ENCODE measurements at regions not wholly inside any gene's neighbourhood (a gene's known extent, or its start where the extent isn't known, plus 50 kb on each side); places are given as distances from the start of the nearest gene placed in this dataset.
"Not testable (repeated sequence)": the region's sequence is repeated elsewhere in the genome, so short reads cannot be mapped to it uniquely, and the experiment has no call there.

DNA sequence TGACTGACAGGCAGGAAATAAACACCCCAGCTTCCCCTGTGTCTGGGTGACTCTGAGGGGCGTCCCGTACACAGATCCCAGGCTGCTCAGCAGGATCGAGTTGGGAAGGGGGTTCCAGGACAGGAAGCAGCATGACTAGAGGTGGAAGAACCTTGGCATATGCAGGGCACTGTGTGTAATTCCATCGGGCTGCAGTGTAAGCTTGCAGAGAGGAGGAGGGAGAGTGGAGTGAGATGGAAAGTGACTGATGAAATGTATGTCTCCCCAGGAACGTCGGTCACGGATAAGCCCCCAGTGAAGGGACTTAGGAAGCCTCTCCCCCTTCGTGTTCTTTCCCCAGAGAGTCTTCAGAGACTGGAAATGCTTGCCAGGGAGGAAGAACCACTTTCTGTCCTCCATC, 198.4 kb upstream of the SULF2 start:
- not testable (repeated sequence) for DNase-seq (ENCODE audit: low spot score)

DNA sequence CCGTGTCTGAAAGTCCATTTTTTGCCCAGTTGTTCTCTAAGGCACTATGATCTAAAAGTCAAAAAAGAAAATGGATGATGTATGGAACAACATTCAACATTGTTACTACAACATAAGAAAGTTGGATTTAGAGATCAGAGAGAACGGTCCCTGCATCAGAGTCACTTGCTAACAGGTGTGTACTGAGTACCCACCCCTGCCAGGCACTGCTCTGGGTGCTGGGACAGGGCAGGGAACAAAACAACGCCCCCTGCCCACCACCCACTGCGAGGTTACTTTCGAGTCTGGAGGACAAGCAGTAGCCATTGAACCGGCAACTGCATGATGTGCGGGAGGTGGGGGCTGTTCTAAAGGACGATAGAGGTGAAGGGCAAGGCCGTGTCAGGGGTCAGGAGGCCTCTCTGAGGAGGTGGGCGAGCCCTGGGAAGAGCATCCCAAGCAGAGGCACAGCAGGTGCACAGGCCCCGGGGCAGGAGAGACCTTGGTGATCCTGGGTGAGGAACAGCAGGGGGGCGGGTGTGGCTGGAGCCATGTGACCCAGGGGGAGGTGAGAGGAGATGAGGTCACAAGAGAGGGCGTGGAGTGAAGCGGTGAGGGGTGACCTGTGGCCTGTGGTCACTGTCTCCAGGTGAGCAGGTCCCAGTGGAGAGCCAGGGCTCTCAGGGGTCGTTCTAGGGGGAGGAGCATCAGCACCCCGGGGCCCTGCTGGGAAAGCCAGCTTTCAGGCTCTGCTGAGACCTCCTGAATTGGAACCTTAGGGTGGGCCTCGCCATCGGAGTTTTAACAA, 197.5 kb upstream of the SULF2 start:
- no peak for DNase-seq (ENCODE audit: low spot score)

DNA sequence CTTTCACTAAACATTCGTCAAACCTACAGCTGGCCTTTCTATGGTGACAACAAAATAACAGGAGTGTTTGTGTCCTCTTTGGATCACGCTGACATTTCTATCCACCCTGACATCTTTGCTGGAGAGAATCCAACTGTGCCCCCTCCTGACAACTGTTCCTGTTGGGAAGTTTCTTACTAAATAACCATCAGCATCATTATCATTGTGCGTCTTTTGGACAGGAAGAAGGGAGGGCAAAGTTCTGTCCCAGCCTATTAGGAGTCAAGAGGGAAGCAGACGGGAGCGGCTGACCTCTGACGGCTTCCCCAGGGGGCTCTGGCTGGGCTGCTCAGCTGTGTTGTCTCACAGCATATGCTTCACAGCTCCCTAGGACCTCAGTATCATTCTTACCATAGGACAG, 195.9 kb upstream of the SULF2 start:
- DNase-seq (ENCODE audit: low spot score), result no peak

DNA sequence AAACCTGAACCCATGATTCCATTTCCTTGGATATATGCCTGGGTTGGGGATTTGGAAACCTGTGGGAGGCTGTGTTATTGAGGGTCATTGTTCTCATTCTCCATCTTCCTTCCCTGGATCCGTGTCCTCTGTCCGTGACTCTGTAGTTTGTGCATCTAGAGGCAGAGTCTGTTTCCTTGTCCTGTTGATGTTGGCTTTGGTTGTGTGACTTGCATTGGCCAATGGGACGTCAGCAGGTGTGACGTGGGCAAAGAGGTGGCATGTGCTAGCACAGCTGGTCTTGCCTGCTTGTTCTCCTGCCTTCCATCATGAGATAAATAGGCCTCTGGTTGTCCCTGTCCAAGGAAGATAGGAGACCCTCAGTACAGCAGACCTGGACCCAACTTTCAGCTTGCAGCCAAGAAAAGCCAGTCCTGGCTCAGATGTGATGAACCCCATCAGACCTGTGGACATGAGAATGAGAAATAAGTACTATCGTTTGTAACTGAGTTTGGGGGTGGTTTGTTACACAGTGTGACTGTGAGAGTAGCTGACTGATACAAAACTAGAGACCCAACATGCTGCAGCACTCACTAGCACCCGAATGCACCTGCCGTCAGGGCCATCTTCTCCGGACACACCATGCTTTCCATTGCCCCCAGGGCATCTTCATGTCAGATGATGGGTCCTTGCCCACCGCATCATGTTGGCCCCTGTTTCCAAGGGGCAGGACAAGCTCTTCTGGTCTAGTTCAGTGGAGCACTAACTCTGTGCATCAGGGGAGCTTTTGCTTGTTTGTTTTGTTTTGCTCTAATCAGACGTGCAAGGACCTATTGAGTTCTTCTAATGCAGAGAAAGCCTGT, 195.3 kb upstream of the SULF2 start:
- DNase-seq (ENCODE audit: low spot score), result no peak

DNA sequence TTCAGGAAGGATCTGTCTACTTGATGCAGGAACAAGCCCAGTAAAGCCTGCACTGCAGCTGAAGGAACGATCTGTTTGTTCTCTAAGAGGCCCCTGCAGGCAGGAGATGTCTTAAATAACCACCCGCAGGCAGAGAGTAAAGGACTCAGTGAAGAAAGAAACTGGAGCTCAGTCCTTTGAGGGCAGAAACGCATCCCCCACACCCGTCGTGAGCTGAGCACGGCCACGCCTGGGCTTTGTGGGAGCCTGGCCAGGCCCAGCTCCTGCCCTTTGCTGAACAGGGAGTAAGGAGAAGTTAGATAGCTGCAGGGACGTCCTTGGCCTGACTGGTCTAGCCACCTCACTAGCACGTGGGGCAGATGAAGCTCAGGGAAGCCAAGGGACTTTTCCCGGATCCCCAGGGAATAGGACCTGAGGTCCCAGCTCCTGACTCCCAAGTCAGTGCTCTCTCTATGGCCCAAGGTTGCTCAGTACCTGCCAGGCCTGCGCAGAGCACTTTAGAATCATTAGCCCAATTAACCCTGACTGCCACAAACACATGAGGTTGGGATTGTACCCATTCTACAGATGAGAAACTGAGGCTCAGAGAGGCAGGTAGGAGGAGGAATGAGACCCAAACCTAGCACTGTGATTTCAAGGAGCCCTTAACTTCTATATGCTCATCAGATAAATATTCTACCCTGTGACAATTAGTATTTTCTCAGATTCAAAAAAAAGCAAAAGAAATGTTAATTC, 194.2 kb upstream of the SULF2 start:
- DNase-seq (ENCODE audit: low spot score), result not testable (repeated sequence)

DNA sequence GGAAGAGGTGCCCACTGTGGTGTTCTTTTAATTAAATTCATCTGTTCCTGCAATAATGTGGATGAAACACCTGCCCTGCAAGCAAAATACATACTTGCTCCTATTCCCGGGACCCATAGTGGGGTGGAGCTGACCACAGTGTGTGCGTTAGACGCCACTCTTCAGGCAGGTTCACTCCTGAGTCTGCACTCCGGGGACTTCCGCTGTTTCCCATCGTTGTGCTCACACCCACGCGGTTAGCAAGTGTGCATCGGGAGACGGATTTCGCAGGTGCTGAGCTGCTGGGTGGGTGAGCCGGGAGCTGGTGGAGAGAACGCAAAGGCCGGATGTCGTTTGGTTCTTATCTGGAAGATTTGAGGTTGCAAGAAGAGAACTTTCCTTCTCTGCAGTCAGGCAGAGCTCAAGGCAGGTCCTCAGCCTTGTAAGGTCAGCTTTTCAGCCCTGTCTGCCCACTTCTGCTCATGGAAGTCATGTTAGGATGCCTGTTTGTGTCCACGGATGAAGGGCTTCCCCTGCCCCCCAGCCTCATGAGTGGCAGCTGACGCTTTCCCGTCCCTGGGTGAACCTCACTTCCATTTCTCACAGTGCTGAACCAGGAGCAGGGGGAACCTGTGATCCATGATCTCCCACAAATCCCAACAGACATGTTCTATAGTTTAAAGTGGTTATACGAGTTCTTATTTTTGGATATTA, 193.3 kb upstream of the SULF2 start:
- not testable (repeated sequence) for DNase-seq (ENCODE audit: low spot score)

DNA sequence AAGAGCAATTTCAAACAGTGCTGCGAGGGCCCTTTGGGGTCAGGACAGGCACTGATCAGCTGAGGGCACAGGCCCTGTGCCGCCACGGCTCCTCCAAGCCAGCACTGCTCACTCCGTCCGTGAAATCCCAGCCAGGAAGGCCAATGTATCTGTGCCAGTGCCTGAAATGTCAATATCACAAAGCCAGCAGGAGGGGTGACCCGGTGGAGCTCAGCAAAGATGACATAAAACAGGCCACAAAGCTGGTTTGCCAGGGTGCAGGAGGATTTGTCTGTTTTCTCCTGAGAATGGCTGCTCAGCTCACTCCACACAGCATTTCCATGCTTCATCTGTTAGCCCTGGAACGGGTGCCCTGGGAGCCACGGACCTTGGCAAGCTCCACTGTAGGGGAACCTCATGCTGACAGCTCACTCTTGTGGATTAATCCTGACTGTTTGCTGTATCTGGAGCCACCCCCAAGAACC, 192.5 kb upstream of the SULF2 start:
- not testable (repeated sequence) for DNase-seq (ENCODE audit: low spot score)

DNA sequence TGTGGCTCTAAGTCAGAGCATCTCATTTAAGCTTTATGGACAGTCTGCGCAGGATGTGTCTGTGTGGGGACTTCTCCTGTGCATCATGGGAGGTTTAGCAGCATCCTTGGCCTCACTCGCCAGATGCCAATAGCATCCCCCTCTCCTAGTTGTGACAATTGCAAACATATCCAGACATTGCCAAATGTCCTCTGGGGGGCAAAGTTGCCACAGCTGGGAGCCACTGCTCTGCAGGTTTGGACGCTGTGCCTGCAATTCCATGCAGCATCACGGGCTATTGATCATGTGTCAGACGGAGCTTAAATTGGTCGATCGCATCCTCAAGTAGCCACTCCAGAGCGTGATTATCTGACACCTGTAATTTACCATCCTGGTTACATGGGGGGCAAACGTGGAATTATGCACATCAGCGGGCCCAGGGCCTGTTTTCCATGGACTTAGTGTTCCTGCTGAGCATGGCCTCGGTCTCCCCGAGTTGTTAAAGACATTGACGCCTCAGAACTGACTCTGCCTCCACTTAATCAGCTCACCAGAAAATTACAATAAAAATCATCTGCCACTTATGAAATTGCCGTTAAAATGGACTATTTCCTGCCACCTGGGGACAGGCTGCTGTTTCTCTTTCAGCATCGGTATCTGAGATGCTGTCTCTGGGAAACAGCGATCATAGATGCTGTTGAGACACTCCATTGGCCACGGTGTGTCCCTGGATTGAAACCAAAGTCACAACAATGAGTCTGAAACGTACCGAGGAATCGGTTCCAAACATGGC, 191.9 kb upstream of the SULF2 start:
- not testable (repeated sequence) for DNase-seq (ENCODE audit: low spot score)

DNA sequence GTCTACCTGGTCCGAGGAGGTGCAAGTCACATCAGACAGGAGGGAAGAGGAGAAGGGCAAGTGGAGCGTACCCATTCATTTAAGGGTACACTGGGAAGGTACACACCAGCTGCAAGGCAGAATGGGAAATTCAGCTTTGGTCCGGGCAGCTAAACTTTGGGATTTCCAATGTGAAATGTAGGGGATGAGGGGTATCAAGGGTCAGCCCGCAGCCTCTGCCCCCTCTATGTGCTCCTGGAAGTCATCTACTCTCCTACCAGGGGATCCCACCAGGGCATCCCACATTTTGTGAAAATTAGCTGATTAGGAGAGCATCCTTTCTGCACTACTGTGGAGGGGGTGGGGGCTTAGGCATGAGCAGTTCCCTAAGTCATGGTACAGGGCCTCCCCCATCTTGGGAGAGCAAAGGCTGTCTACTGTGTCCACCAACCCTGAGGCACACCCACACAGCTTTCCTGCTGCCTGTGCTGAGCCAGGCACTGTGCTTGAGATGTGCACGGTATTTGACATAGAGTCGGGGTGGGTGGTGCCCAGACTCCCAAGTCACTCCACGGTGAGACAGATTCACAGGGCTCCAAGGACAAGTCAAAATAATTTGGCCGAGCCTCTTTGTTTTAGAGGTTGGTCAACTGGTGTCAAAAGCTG, 189.1 kb upstream of the SULF2 start:
- no peak for DNase-seq (ENCODE audit: low spot score)

DNA sequence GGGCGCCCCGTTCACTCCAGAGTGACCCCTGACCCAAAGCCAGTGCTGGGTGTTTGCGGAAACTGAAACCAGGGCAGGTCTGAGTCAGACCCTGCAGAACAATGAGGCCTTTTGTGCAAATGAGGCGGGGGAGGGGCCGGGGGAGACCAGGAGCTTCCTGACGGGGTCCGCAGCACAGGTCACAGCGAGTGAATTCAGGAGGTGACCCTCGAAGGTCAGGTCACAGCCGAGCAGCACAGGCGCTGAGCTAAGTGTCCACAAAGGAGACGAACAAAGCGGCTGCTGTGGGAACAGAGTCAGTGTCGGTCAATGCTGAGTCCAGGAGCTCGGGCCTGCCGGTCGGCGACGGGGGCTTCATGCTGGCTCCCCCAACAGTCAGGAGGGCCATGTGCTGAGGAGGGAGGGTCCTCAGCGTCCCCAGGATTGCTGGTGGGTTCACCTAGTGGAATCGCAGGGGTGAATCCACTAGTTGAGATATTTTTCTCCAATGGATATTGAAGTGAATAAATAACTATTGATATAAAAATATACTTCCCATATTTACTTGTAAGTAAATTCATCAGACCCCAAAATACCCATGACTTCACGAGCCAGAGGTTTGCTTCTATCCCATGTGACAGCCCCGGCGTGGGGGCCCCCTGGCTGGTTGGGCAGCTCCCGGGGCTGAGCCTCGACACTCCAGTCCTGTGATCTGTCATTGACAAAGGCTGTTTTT, 188.4 kb upstream of the SULF2 start:
- no peak for DNase-seq (ENCODE audit: low spot score)

DNA sequence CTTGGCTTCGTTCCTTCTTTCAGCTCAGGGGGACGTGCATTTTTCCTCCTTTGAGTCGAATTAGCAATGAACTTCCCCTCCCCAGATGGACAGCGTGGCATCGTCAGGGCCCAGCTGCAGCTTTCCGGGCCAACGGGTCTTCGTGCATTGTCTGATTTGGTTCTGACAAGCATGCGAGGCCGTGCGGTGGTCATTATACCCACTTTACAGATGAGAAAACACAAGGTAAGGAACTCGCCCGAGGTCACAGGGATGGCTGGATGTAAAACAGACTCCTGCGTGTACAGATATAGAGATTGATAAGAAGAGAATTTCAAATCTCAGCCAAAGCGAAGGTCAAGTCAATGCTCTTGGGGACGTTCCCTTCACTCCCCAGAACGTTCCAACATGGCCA, 187.6 kb upstream of the SULF2 start:
- no peak for DNase-seq (ENCODE audit: low spot score)

DNA sequence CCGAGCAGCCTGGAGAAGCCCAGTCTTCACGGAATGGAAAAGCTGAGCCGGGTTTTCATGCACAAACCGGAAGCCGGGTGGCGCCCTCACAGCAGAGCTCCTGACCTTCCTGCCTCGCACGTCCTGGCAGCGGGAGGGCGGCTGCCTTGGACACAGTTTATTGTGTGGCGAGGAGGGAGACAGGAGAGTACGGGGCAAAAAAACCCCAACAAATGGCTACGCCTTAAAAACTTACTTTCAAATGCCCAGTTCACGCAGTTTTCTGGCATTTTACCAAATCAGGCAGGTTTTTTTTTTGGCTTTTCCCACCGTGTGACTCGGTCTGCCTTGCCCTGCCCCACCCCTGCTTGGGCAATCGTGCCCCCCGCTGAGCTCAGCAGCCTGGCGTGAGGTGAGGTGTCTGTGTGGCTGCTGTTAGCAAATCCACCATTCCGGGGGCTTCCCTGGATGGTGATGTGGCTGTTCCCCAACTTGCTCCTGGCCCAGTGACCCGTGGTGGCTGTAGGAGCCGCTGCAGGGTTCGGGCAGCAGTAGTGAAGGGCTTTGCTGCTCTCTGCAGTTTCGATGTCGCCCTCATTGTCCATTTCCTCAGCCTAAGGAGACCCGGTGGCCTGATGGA, 187.1 kb upstream of the SULF2 start:
- DNase-seq (ENCODE audit: low spot score), result peak; percentile 42

DNA sequence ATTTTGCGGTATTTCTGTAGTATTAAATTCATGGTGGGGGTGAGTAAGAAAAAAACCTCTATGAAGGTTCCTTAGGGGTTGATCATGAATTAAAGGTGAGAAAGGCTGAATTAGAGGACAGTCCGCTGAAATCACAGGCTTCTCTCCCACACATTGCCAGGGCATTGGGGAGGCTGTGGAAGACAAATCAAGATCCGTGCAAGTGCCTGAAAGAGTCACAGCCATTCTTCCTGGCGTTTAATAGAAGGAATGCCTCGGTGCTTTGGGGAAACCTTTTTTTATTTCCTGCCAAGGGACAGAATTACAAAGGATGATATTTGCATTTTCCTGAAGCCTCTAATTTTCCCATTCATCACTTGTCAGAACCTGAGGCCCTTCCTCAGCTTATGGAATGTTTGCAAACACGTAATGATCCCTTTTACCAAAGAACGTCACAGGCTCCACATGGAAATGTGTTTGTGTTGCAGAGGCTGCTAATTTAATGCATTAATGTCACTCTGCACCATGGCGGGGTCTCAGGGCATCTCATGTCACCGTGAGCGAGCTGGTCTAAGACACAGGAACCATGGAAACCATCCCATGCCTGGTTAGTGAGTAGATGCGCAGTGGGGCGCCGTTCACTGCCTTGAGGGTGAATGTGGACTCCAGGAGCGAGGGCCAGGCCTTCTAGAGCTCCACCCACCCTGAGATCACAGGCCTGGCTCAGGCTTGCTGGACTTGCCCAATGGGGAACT, 185.9 kb upstream of the SULF2 start:
- DNase-seq (ENCODE audit: low spot score), result no peak

DNA sequence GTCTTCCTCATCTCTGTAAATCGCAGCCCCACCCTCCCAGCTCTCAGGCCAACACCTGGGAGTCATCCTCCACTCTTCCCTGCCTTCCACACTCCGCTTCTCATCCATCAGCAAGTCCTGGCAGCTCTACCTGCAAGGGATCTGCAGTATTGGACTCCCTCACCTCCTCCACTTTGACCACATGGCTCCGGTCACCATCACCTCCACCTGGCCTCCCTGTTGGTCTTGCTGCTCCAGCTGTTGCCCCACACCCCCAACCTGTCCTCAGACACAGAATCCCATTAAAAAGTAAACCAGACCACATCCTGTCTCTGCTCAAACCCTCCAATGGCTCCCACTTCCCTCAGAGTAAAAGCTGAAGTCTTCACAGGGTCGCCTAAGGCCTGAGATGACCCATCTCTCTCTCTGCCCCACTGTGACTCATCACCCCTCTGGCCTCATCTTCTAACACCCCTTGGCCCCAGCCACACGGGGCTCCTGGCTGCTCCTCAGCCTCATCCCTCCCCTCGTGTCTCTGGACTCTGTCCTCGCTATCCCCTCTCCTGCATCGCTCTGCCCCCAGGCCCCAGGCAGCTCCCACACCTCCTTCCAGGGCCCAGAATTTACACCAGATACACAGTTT, 185.1 kb upstream of the SULF2 start:
- DNase-seq (ENCODE audit: low spot score), result no peak

DNA sequence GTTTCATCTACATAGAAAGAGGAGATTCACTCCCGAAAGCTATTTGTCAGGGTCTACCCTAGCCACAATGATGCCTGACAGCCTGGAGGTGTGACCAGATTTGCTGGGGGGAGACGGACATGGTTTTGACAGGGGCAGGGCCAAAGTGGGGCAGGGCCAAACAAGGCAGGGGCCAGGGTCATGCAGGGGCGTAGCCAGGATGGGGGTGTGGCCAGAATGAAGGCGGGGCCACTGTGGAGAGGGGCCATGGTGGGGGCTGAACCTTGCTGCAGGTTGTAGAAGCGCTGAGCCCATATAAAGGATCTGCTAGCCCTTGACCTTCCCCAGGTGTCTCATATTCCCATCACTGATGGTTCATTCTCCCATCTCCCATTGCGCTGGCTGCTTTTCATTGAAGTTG, 184.1 kb upstream of the SULF2 start:
- no peak for DNase-seq (ENCODE audit: low spot score)

DNA sequence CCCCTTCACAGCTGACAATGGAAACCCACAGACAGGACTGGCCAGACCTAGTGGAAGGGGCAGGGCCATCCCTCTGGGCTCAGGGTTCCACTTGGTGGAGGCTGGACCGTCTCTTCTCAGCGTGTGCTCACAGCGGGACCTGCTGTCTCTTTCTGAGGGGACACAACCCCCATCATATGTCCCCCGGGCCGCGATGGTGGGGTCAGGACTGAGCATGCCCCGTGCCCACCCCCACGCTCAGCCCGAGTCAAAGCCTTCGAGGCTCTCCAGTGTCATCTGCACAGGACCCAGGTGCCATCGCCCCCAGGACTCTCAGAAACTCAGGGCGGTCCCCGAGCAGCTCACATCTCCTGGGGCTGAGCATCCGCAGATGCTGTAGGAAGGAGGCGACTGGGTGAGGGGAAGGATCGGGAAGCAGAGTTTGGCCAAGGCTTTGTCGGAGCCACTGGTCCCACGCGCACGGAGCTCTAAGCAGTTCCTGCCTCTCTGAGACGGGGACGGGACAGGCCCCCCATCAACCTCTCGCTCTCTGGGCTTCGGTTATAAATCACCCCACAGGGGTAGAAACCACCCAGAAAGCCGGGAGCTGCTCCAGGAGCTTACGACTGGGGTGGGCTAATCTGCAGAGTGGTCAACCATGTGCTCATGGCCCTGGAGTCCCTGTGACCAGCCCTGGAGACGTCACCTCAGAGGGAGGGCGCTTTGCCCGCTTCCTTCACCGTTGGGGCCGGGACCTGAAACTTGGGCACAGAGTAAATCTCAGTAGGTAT, 183.4 kb upstream of the SULF2 start:
- DNase-seq (ENCODE audit: low spot score), result no peak

DNA sequence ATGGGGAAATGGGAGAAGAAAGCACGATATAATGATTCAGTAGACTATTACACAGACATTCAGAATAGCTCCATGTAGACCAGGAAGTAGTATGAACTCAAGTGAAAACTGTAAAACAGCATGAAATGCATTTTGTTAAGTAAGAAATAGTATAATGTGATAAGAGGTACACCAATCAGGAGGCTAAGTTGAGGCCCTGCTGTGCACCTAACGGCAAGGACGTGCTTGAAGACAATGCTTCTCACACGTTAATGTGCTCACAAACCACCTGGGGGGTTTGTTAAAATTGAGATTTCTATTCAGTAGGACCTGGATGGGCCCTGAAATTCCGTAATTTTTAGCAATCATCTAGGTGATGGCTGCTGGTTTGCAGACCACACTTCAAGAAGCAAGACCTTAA, 178.9 kb upstream of the SULF2 start:
- no peak for DNase-seq (ENCODE audit: low spot score)

DNA sequence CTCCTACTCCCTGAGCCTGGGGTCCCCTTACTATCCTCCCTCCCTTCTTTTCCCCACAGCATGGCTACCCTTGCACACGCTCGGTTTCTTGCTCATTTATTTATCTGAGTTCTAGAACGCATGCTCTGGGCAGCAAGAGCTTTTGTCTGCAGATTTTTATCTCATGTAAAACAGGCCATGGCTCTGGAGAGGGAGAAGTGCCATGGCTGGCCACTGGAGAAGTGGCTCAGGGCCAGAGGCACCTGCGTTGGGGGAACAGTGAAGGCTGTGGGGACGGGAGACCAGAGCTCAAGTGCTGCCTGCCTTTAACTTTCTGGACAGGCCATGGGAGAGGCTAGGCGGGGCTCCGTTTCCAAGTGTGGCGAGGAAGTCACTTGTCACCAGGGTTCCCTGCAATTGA, 177.7 kb upstream of the SULF2 start:
- no peak for DNase-seq (ENCODE audit: low spot score)
